Activated B cell treated with CpG ODN at 0.5 μM for 24 hours (primary cell): ENCODE measurements at regions not wholly inside any gene's neighbourhood (a gene's known extent, or its start where the extent isn't known, plus 50 kb on each side); places are given as distances from the start of the nearest gene placed in this dataset.

Experiments used
- ATAC-seq: fragments of 200-7000 bp; cut with Tn5 transposase; one replicate; pipeline ENCODE4 v1.10.0; 2021; ENCODE audit warnings: low read depth, mild to moderate bottlenecking, moderate library complexity
- CTCF ChIA-PET: fragments of 350-600 bp; sonication (Branson Sonifier 250); formaldehyde crosslinking; loops from one replicate; lab custom pipeline; 2021; ENCODE audit warnings: antibody characterized with exemption; lab: Charles Lee
- POLR2A ChIA-PET: fragments of 350-600 bp; sonication (Branson Sonifier 250); formaldehyde crosslinking; loops from one replicate; lab custom pipeline; 2021; ENCODE audit warnings: antibody characterized with exemption; lab: Charles Lee
- DNase-seq: peaks from one replicate; pipeline ENCODE4 v3.0.0; 2022
- H3K27ac Mint-ChIP-seq: one replicate; pipeline ENCODE4 v1.8.0; 2020; ENCODE audit warnings: mixed read lengths
- H3K27me3 Mint-ChIP-seq: one replicate; pipeline ENCODE4 v1.8.0; 2021; ENCODE audit warnings: mixed read lengths
- H3K36me3 Mint-ChIP-seq: one replicate; pipeline ENCODE4 v1.8.0; 2021; ENCODE audit warnings: low read depth, mixed read lengths
- H3K4me1 Mint-ChIP-seq: one replicate; pipeline ENCODE4 v1.8.0; 2021; ENCODE audit warnings: mixed read lengths
- H3K4me3 Mint-ChIP-seq: one replicate; pipeline ENCODE4 v1.8.0; 2020; ENCODE audit warnings: mild to moderate bottlenecking, mixed read lengths
- H3K9me3 Mint-ChIP-seq: one replicate; pipeline ENCODE4 v1.8.0; 2020; ENCODE audit warnings: mixed read lengths
- CTCF ChIP-seq: fragments of 200-600 bp; IDR thresholded peaks from one replicate; pipeline ENCODE4 v1.8.0; 2022; ENCODE audit warnings: antibody characterized with exemption, mild to moderate bottlenecking
- intact Hi-C: fragments of 100-400 bp; cut with micrococcal nuclease; formaldehyde crosslinking; loops from one replicate; pipeline ENCODE4 v1.15.1; 2024

- Mint-ChIP-seq H3K36me3 (no peaks in the 10 kb centered on the region), H3K9me3 (peaks cover 2% of the 10 kb centered on the region), H3K4me1 (no peaks in the 10 kb centered on the region), H3K4me3 (no peak overlapping the region), H3K27me3 (no peaks in the 10 kb centered on the region), H3K27ac (no peak overlapping the region)
- no peak for ATAC-seq
- intact Hi-C loops = no loop called here
- CTCF ChIA-PET = no interaction called here
- DNase-seq = no peak
- POLR2A ChIA-PET = no interaction called here
- TF ChIP-seq CTCF = no peak
Observed at GRCh38 chr9:115674091-115674490, 479.5 kb upstream of the PAPPA start.

GRCh38 chr9:115675834-115676233 lies 477.8 kb upstream of the PAPPA start:
- ChIA-PET CTCF (no interaction called here), POLR2A (no interaction called here)
- TF ChIP-seq CTCF = no peak
- Mint-ChIP-seq H3K9me3 (peaks cover 2% of the 10 kb centered on the region), H3K27me3 (no peaks in the 10 kb centered on the region), H3K36me3 (no peaks in the 10 kb centered on the region), H3K4me3 (no peak overlapping the region), H3K4me1 (no peaks in the 10 kb centered on the region), H3K27ac (no peak overlapping the region)
- DNase-seq = no peak
- intact Hi-C loops = no loop called here
- no peak for ATAC-seq

GRCh38 chr9:115680231-115680630 lies 473.4 kb upstream of the PAPPA start:
- Mint-ChIP-seq H3K27ac (no peak overlapping the region), H3K27me3 (no peaks in the 10 kb centered on the region), H3K4me3 (no peak overlapping the region), H3K9me3 (peaks cover 10% of the 10 kb centered on the region), H3K4me1 (no peaks in the 10 kb centered on the region), H3K36me3 (no peaks in the 10 kb centered on the region)
- POLR2A ChIA-PET = no interaction called here
- TF ChIP-seq CTCF = no peak
- CTCF ChIA-PET = no interaction called here
- DNase-seq (no peak), ATAC-seq (no peak)
- intact Hi-C loops = no loop called here

DNA sequence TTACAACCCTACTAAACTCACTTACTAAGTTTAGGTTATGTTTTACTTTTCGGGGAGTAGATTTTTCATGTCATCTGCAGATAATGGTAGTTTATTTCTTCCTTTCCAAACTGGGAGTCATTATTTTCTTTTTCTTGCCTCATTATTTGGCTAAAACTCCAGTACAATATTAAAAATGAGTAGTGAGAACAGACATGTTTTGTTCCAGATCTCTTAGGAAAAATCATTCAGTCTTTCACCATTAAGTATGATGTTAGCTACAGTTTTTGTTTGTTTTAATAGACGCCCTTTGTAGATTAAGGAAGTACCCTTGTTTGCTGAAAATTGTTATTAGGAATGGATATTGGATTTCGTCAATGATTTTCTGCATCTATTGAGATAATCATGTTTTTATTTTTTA lies 472.0 kb upstream of the PAPPA start:
- Mint-ChIP-seq H3K4me3 (no peak overlapping the region), H3K4me1 (no peaks in the 10 kb centered on the region), H3K27me3 (no peaks in the 10 kb centered on the region), H3K9me3 (peaks cover 10% of the 10 kb centered on the region), H3K36me3 (no peaks in the 10 kb centered on the region), H3K27ac (no peak overlapping the region)
- no peak for TF ChIP-seq CTCF
- DNase-seq (no peak), ATAC-seq (no peak)
- CTCF ChIA-PET = no interaction called here
- POLR2A ChIA-PET = no interaction called here
- intact Hi-C loops = no loop called here

GRCh38 chr9:115686069-115686468 lies 467.5 kb upstream of the PAPPA start:
- H3K9me3 Mint-ChIP-seq = peaks cover 8% of the 10 kb centered on the region
- no peaks in the 10 kb centered on the region for H3K36me3 Mint-ChIP-seq
- intact Hi-C loops = no loop called here
- TF ChIP-seq CTCF = no peak
- H3K27ac Mint-ChIP-seq = no peak overlapping the region
- no peaks in the 10 kb centered on the region for H3K27me3 Mint-ChIP-seq
- ChIA-PET CTCF (no interaction called here), POLR2A (no interaction called here)
- H3K4me3 Mint-ChIP-seq = no peak overlapping the region
- no peak for DNase-seq
- no peaks in the 10 kb centered on the region for H3K4me1 Mint-ChIP-seq
- ATAC-seq = no peak
